Stimulated activated CD4-positive, alpha-beta T cell treated with anti-CD3 and anti-CD28 coated beads, Interleukin-1b, Interleukin-23, amount 100 ng/mL, for 4 hours (primary cell): ENCODE measurements at regions not wholly inside any gene's neighbourhood (a gene's known extent, or its start where the extent isn't known, plus 50 kb on each side); places are given as distances from the start of the nearest gene placed in this dataset.

Experiments
- DNase-seq, 2 donors: peaks; one replicate each; pipeline ENCODE4 v3.0.0-alpha.2; 2020; ENCODE audit warnings: low read depth in 2 of 2

DNA sequence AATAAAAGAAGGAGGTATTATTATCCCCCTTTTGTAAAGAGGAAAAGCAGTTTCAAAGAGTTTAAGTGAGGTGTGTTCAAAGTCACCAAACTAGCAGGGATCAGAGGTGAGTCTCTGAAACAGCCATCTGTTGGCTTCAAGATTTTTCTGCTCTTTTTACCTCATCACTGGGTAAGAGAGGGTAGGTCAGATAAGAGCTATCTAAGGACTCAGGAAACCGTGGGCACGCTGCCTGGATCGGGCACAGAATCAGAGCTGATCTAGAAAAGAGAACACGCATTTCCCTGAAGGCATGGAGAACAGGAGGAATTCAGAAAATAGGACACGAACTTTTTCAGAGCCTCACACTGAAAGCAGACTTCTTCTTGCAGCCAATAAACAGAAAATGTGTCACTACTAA, 65.8 kb upstream of the LY86 start:
- DNase-seq = no peak

DNA sequence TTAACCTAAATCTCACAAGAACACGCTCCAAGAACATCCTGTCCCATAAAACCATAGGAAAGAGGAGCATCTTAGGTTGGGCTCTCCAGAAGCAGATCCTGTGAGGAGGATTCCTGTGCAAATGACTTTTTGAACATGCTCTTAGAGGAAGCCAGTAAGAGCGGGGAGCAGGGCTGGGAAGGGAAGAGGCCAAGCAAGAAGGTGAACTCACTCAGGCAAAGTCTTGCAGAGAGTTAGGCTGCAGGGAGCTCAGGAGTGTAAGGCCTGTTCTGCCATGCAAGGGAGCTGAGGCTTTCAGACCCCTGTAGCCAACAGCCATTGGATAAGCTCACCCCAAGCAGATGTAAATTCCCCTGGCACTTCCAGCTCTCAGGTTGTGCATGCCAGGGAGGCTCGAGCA, 63.6 kb upstream of the LY86 start:
- no peak for DNase-seq

DNA sequence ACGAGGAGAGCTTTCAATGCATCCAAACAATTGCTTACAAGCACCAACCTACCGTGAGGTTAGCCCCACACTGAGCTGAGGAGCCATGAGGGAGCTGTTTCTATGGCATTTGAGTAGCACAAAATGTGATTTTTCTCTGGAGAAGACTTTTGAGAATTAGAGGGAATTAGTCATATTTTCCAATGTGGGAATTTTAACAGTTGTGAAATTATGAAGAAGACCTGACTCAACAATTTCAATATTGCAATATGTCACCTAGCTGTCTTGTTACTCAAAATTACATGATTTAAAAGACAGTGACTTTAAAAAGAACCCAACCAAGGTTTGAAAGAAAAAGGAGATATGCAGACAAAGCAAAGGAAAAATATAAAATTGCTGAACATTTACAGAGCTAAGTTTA, 62.6 kb upstream of the LY86 start:
- DNase-seq = no peak

DNA sequence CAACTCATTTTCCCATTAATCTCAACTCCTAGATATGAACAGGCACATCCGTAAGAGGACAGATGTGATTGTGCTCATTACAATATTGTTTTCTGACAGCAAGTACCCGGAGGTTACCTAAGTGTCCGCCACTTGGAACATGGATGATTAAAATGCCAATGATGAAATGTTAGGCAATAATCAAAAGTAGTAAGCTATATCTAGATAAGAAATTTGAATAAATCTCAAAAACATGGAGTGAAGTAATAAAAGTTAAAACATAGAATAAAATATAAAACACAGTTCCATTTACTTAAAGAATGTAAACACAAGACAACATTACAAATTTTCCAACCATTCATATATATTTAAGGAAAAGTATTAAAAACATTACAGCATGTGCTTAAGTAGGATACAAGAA, 59.2 kb upstream of the LY86 start:
- DNase-seq = no peak

DNA sequence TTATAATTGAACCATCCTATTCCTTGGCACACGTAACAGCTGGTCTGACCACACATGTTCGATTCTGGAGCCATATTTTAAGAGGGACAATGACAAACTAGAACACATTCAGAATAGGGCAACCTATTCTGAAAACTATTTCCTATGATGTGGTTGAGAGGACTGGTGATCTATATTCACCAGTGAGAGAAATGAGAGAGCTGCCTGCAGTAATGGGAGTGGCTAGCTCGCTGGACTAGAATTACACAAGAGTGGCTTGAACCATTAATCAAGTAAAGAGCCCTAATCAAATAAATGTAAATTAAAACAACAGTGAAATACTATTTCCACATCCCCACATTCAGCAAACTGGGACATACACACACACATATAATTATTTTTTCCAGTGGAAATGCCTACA, 55.3 kb upstream of the LY86 start:
- DNase-seq = no peak

GRCh38 chr6:6534399-6534798, 54.1 kb upstream of the LY86 start:
- DNase-seq = no peak

- DNase-seq = no peak
Observed at GRCh38 chr6:6537488-6538260, 50.8 kb upstream of the LY86 start.

- DNase-seq = no peak
Observed at GRCh38 chr6:6538261-6538660, 50.3 kb upstream of the LY86 start.
